K562 (cell line): ENCODE measurements at regions not wholly inside any gene's neighbourhood (a gene's known extent, or its start where the extent isn't known, plus 50 kb on each side); places are given as distances from the start of the nearest gene placed in this dataset.

Experiments used
- ATAC-seq: fragments of 200-7000 bp; cut with Tn5 transposase; 3 replicates; pipeline ENCODE4 v1.9.1; 2020; ENCODE audit warnings: moderate library complexity
- BruUV-seq: library from RNA; stranded (reverse); fragments of 400-500 nt; replicated peaks from 2 replicates; lab custom pipeline; 2021; lab: Mats Ljungman, UMichigan
- CTCF ChIA-PET: fragments of 300-600 bp; formaldehyde crosslinking; extraction: SDS; loops from one replicate; lab custom pipeline; 2021; ENCODE audit warnings: low intra/inter-chr PET ratio; lab: Yijun Ruan, JAX
- POLR2A ChIA-PET: fragments of 300-600, 350-650 bp; sonication (Branson Sonifier 250); formaldehyde crosslinking; extraction: SDS; loops from one replicate; lab custom pipeline; 2021; ENCODE audit warnings: antibody characterized with exemption, inconsistent platforms; lab: Yijun Ruan, JAX
- DNase-seq, 4 experiments: peaks; one replicate each; pipeline versions ENCODE4 v3.0.0 to v3.0.0-alpha.2; 2011 to 2018; ENCODE audit warnings: low spot score in 3 of 4, mixed read lengths in 3 of 4; ENCODE audit errors: extremely low read depth in 1 of 4
- FAIRE-seq: peaks from 2 replicates; lab custom pipeline; 2011; peaks lifted over from hg19 to GRCh38; lab: Jason Lieb, UNC
- H2AFZ ChIP-seq: 2 replicates; pipeline ENCODE4 v1.6.0; 2011; ENCODE audit warnings: low read depth, low read length, control low read depth, inconsistent platforms
- H3K27ac ChIP-seq: fragments of 200-600 bp; 3 replicates; pipeline ENCODE4 v1.8.0; 2011; ENCODE audit warnings: low read depth, mild to moderate bottlenecking, control low read depth, inconsistent platforms, low read length, moderate library complexity, mixed read lengths; ENCODE audit errors: extremely low read depth
- H3K27me3 ChIP-seq, 2 experiments: fragments of 300-600 bp in 1 of 2; 2 replicates in 1 of 2; 3 replicates in 1 of 2; pipeline versions ENCODE4 v1.6.0 to v1.8.0; 2011; ENCODE audit warnings: inconsistent platforms in 2 of 2, low read length in 2 of 2, mild to moderate bottlenecking in 1 of 2, mixed read lengths in 1 of 2, moderate library complexity in 1 of 2; ENCODE audit not compliant: control insufficient read depth in 2 of 2, insufficient read depth in 2 of 2
- H3K36me3 ChIP-seq: fragments of 300-600 bp; 3 replicates; pipeline ENCODE4 v1.8.0; 2011; ENCODE audit warnings: mild to moderate bottlenecking, low read length, inconsistent platforms; ENCODE audit not compliant: control insufficient read depth, insufficient read depth
- H3K4me1 ChIP-seq, 2 experiments: fragments of 200-600 bp in 1 of 2; replicated peaks in 1 of 2; 2 replicates in 1 of 2; 3 replicates in 1 of 2; pipeline versions ENCODE4 v1.5.1 to v1.8.0; 2011; ENCODE audit warnings: inconsistent platforms in 2 of 2, low read length in 2 of 2, mild to moderate bottlenecking in 1 of 2, mixed read lengths in 1 of 2, moderate library complexity in 1 of 2; ENCODE audit not compliant: control insufficient read depth in 2 of 2, insufficient read depth in 2 of 2
- H3K4me2 ChIP-seq: 2 replicates; pipeline ENCODE4 v1.6.1; 2011; ENCODE audit warnings: low read length, control low read depth, inconsistent platforms, mixed read lengths; ENCODE audit not compliant: insufficient read depth
- H3K4me3 ChIP-seq: fragments of 200-600 bp; sonication (generic), shearing (Covaris generic); 2 replicates; pipeline ENCODE4 v1.5.1; 2016; ENCODE audit warnings: control low read depth, inconsistent platforms
- H3K79me2 ChIP-seq: fragments of 200-600 bp; 3 replicates; pipeline ENCODE4 v1.8.0; 2011; ENCODE audit warnings: low read length, inconsistent platforms; ENCODE audit not compliant: control insufficient read depth, insufficient read depth
- H3K9ac ChIP-seq, 2 experiments: 2 replicates each; pipeline versions ENCODE4 v1.6.0 to v1.6.1; 2011; ENCODE audit warnings: low read depth in 2 of 2, low read length in 2 of 2, control low read depth in 1 of 2, inconsistent platforms in 1 of 2, mild to moderate bottlenecking in 1 of 2, mixed read lengths in 1 of 2; ENCODE audit not compliant: insufficient read depth in 1 of 2
- H3K9me1 ChIP-seq: one replicate; pipeline ENCODE4 v1.6.0; 2011; ENCODE audit warnings: inconsistent platforms, mild to moderate bottlenecking, low read length, moderate library complexity; ENCODE audit not compliant: control insufficient read depth, insufficient read depth
- H3K9me3 ChIP-seq: replicated peaks from 2 replicates; pipeline ENCODE4 v1.5.1; 2011; ENCODE audit warnings: low read depth, low read length, inconsistent platforms; ENCODE audit not compliant: control insufficient read depth, insufficient read depth
- H4K20me1 ChIP-seq: replicated peaks from 2 replicates; pipeline ENCODE4 v1.6.1; 2011; ENCODE audit warnings: low read length, inconsistent platforms, mixed read lengths; ENCODE audit not compliant: control insufficient read depth, insufficient read depth
- ARID1B ChIP-seq: fragments of 450-650 bp; IDR thresholded peaks from 2 replicates; pipeline ENCODE4 v1.6.1; 2016; ENCODE audit warnings: antibody characterized with exemption, mild to moderate bottlenecking, inconsistent platforms
- DACH1 ChIP-seq: fragments of 450-650 bp; IDR thresholded peaks from 2 replicates; pipeline ENCODE4 v1.6.1; 2018; ENCODE audit not compliant: partially characterized antibody
- DMBX1 ChIP-seq: fragments of 250-450 bp; sonication (Bioruptor Pico); IDR thresholded peaks from 2 replicates; pipeline ENCODE4 v1.8.0; 2022; ENCODE audit warnings: inconsistent platforms, mild to moderate bottlenecking, moderate library complexity, borderline replicate concordance
- ZNF134 ChIP-seq: fragments of 250-450 bp; sonication (Bioruptor Pico); conservative IDR thresholded peaks from 2 replicates; pipeline ENCODE4 v1.4.0; 2020
- ZNF316 ChIP-seq: fragments of 450-650 bp; IDR thresholded peaks from 2 replicates; pipeline ENCODE4 v1.6.1; 2016
- WGBS: fragments of 100-300 bp; shearing (Covaris generic); methylation state at CpG from one replicate; pipeline ENCODE4 v1.1.6; 2016; ENCODE audit warnings: low coverage, mixed read lengths; ENCODE audit not compliant: insufficient coverage; ENCODE audit errors: missing lambda C conversion rate; 5-methylcytosine and 5-hydroxymethylcytosine counted together
- in situ Hi-C: fragments of 300-500 bp; cut with MboI; formaldehyde crosslinking; loops from 4 replicates; pipeline ENCODE4 v1.15.0; 2018; ENCODE audit warnings: inconsistent platforms, mixed read lengths
- intact Hi-C: fragments of 100-400 bp; cut with micrococcal nuclease; formaldehyde crosslinking; loops from 2 replicates; pipeline ENCODE4 v1.14.2; 2022

DNA sequence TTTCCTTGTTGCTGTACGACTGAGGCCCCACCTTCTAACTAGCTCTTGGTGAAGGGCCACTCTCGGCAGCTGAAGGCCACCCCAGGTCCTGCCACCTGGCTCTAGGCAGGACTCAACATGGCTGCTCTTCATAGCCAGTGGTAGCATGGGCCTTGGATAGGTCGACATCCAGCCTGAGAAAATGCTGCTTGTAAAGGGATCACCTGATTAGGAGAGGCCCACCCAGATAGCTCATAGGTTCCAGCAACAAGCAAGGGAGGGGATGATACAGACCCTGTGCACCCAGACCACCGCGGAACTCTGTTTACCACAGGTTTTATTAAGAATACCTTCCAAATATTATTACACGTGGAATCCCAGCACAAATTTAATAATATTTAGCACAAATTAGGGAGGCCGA lies 341.4 kb downstream of the BRD1 start:
- H3K9ac ChIP-seq: no peak overlapping the region
- H3K27ac ChIP-seq: no peak overlapping the region
- in situ Hi-C loops: no loop called here
- FAIRE-seq: no peak
- intact Hi-C loops: no loop called here
- no peaks in the 10 kb centered on the region for H3K27me3 ChIP-seq
- peaks cover 41% of the 10 kb centered on the region for H4K20me1 ChIP-seq
- no peaks in the 10 kb centered on the region for H3K36me3 ChIP-seq
- H3K9me1 ChIP-seq: peaks cover 7% of the 10 kb centered on the region
- H3K4me1 ChIP-seq: peaks cover 11 to 49% of the 10 kb centered on the region in 2 experiments; a peak in 4 of 5 replicates
- ChIA-PET CTCF (no interaction called here), POLR2A (no interaction called here)
- H3K4me2 ChIP-seq: no peak overlapping the region
- BruUV-seq: no TSS peak
- no peak overlapping the region for H3K4me3 ChIP-seq
- no peak for ATAC-seq
- TF ChIP-seq ARID1B (no peak), ZNF134 (peak; percentile 98)
- H3K79me2 ChIP-seq: peaks cover 9% of the 10 kb centered on the region; the same call in 2 of the 3 replicates
- H3K9me3 ChIP-seq: no peaks in the 10 kb centered on the region
- DNase-seq: no peak
- WGBS: 85% methylated on average over 7 of the region's 7 CpGs
- no peak overlapping the region for H2AFZ ChIP-seq

DNA sequence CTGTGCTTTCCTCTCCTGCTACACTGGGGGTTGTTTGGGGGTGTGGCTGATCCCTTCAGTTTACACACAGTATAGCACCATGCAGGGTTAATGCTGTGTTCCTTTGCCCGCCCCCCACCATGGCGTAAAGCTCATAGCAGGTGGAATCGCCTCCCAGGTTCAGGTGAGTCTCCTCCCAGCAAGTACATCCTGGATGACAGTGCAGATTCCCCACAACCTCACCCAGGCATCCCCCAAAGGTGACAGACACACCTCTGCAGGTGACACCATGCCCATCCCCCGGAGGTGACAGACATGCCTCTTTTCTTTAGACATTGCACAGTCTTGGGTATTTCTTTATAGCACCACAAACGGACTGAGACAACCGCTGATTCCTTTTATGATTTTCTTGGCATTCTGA lies 343.7 kb downstream of the BRD1 start:
- no peak for ATAC-seq
- Histone ChIP-seq H3K27me3 (no peaks in the 10 kb centered on the region), H3K79me2 (peaks cover 9% of the 10 kb centered on the region; the same call in 2 of the 3 replicates), H3K36me3 (no peaks in the 10 kb centered on the region), H4K20me1 (peaks cover 48% of the 10 kb centered on the region), H3K27ac (no peak overlapping the region), H3K4me1 (peaks cover 12 to 31% of the 10 kb centered on the region in 2 experiments; a peak in 4 of 5 replicates), H3K9me1 (peaks cover 6% of the 10 kb centered on the region), H2AFZ (no peak overlapping the region), H3K4me3 (no peak overlapping the region), H3K4me2 (no peak overlapping the region), H3K9ac (no peak overlapping the region), H3K9me3 (no peaks in the 10 kb centered on the region)
- 68% methylated on average over 6 of the region's 6 CpGs for WGBS
- in situ Hi-C loops: no loop called here
- TF ChIP-seq DACH1 (no peak), ZNF316 (no peak), DMBX1 (CRISPR knock-in tag) (no peak)
- CTCF ChIA-PET: no interaction called here
- DNase-seq: no peak
- BruUV-seq: no TSS peak
- POLR2A ChIA-PET: no interaction called here
- FAIRE-seq: no peak
- intact Hi-C loops: no loop called here
